ENCODE measurements at regions not wholly inside any gene's neighbourhood (a gene's known extent, or its start where the extent isn't known, plus 50 kb on each side); places are given as distances from the start of the nearest gene placed in this dataset.

DNA sequence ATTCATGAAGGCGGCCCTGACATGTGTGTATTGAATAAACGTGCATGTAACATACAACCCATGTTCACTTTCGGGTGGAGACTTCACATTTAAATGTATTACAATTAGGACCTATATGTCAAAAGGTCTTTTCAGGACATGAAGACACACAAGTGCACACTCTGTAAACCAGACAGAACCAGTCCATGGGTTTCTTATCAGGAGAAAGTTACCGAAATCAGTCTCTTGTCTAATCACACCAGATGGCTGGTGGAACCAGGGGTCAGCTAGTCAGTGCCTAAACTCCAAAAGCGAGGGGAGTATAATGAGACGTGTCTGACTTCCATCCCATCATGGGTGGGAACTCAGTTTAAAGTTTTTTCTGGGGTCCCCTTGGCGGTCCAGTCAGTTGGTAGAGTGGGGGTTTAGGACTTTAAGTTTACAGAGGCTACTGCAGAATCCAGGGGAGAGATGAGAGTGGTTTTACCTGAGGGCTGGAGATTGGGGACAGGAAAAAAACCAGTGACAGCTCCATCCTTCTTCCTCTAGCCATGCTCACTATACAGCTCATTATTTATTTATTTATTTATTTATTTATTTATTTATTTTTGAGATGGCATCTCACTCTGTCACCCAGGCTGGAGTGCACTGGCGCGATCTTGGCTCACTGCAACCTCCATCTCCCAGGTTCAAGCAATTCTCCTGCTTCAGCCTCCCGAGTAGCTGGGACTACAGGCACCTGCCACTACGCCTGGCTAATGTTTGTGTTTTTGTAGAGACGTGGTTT is 251.3 kb upstream of the LYZL1 start:
- no peak for DNase-seq

DNA sequence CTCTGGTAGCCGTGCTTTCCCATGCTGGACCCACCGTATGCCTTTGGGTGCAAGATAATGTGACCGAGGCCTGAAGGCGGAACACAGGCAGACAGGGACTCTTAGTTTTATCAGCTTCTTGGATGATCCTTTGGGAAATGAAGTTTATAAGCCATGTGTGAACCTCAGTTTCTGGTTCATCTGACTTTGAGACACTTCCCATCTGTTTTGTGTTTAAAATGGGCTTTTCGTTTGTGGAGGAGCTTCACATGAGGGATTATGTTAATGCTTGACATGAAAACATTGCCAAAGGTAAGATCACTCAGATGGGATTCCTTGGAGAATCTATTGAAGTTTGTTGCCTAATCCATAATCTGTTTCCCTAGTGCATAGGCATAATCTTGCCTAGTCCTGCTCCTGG is 249.8 kb upstream of the LYZL1 start:
- no peak for DNase-seq

DNA sequence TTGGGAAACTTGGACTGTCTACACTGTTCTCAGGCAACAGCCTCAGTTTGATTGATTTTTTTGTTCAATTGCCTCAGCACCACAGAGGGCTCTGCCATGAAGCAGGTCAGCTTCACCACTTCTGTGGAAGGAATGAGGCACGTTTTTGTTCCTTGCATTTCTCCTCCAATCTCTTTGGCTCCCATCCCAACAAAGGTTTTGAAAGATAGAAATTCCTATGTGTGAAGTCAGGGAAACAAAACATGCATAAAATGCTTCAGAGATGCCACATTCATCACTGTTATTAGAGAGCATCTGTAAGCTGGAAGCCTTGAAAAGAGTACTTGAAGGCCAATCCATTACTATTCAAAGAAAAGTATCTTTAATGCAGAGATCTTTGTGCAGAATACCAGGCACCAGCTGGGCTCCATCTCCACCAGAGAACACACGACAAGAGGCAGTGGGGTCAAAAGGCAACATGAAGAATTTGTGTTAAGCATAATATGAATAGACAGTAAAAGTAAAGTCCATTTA is 249.1 kb upstream of the LYZL1 start:
- DNase-seq, result no peak

DNA sequence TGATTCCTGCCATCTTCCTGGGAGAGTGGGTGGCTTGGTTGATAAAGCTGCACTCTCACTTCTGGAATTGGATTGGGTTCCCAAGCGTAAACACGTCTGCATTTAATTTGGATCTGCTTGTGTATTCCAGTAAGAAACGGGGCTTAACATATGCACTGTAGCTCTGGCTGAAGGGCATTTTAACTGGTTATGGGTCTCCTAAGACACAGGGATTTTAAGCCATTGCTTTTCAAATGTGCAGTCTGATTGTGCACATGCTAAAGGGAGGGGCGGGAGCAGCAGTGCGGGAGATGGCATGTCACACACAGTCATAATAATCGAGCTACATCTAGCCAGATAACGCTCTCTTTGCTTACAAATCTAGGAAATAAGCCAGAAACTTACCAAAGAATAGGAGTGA is 247.3 kb upstream of the LYZL1 start:
- no peak for DNase-seq

DNA sequence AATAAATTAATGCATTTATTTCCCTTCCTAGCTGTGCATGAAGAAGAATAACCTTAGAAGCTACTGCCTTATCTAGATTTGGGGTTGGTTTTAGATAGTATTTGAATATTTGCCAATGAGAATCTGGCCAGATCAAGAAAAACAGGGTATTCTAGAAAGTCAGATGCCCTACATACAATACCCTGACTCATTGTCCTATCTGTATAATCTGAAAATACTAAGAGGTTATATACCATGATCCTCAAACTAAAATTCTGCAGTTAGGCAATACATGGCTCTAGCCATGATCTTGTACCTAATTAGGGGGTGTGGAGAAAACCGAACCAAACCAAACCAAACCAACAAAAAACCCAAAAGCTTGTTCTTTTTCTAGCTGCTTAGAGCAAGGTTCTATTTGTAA is 240.4 kb upstream of the LYZL1 start:
- no peak for DNase-seq

DNA sequence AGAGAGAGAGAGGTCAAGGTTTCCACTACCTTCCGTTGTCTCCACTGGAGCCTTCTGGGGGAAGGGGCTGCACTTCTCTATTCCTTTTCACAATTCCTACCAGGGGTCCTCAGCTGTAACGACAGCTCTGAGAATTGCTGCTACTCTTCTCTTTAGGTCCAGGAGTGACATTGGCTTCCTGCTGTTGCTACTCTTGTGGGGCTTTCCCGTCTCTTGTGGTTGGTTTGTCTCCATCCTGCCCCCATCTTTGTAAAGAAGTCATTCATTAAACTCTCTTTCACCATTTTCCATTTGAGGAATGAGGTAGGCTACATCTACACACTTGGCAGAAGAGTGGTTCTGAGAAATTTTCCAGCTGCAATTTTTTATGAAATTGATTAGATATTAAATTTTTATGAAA is 238.8 kb upstream of the LYZL1 start:
- no peak for DNase-seq

DNA sequence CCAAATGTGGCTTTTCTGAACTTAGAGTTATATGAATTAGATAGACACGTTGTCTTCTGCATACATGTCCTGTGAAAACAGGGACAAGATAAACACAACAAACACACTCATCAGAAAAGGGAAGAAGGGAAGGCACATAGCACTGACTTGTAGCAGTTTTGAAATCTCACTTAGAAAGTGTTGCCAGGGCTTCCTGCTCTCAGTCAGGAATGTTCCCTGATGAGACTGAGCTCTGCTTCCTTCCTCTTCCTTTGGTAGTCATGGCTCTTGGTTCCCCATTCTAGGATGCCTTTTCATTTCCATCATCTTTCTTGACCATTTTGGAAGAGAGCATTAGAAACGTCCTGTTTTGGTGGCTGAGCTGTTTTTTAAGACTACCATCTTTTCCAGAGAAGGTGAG is 233.8 kb upstream of the LYZL1 start:
- DNase-seq, result no peak

DNA sequence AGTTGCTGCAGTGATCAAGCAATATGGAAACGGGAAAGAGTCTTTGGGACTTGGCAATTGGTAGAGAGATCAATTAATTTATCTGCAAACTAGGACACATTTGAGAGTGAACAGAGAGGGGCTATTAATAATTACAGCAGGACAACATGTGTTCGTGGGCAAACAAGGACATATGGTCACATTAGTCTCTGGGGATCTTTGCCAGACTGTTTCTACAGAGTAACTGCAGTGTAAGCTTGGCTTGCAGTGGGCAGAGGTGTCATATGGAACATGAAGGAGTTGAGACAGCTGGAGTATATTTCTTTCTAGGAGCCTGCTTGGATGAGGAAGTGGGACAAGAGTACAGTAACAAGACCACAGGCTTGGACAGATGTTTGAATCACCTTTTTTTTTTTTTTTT is 232.1 kb upstream of the LYZL1 start:
- DNase-seq, result no peak

DNA sequence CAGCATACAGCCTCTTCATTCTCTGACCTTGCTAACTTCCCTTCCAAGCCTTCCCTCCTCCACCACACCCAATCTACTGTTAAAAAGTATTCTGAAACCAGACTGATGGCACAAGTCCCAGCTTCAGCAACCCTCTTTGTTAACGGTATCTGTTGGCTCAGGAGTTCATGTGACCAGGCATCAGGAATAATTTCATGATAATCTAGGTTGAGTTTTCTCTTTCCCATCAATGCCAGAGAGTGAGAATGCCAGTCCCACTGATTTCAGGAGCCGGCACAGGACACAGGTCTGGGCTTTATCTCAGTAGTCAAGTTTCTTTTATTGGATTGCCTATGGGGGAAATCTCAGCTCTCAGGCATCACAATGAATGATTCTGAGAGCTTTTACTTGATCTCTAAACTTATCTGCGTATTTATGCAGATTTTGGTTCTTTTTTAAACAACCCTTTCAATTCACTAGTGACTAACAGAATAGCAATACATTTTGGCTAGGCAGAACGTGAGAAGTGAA is 231.0 kb upstream of the LYZL1 start:
- DNase-seq, result no peak

DNA sequence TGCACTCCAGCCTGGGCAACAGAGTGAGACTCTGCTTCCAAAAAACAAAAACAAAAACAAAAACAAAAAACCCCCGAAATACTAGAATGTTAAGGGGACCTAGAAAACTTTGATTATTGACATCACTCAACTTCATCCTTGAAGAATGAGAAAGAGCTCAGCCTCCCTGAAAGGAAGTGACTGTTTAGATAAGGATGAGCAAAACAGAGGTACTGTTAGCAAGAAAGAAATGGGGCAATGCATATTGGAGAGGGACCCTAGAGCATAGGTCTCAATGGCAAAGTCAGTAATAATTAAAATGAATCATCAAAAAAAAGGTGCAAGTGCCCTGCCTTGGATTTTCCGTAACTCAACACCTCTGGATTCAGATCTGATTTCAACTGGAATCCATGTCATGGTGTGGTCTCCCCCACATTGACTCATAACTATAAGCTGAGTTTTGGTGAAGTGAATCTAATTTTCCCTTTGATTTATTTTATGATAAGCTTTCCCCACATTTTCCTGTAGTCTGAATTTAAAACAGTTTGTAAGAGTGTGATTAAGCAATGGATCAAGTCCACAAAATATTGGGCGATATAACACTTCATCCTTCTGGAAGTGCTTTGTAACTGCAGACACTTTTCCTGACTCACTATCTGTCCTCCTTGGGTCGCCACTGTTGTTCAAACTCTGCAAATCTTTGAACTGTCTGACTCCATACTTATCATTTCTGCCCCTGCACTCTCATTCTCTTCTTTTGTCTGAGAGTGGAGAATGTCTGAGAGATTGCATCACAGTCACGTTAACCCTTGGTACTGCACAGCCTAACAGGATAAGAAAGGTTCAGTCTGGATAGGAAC is 224.8 kb upstream of the LYZL1 start:
- DNase-seq, result no peak

DNA sequence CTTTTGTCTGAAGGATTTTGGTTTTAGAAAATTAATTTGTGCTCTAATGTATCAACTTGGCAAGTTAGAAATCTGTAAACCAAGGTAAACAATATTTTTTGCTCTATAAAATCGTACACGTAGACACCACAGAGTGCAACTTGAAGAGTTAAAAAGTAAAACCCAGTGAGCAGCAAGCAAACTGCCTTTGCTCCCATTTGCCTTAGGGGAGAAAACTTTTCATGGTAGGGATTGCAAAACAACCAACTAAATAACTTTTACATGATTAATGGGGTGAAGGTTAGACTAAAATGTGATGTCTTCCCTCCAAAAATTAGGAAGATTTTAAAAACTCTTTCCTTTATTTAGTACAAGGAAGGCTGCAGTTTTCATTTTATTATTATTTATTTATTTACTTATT is 224.2 kb upstream of the LYZL1 start:
- no peak for DNase-seq

DNA sequence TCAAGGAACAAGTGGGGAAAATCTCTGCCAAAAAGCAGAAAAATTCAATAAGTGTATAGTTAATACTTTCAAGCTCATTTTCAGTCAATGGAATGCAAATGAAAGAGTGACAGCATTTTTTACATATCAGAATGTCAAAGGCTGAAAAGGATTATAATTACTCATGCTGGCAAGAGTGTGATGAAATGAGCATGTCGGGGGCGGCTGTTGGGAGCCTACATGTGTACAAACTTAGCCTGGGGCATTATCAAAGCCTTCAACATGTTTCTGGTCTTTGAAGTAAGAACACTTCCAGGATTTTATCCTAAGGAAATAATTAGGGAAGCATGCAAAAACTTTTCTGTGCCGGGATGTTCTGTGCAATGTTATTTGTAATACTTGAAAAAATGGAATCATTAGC is 221.7 kb upstream of the LYZL1 start:
- no peak for DNase-seq

DNA sequence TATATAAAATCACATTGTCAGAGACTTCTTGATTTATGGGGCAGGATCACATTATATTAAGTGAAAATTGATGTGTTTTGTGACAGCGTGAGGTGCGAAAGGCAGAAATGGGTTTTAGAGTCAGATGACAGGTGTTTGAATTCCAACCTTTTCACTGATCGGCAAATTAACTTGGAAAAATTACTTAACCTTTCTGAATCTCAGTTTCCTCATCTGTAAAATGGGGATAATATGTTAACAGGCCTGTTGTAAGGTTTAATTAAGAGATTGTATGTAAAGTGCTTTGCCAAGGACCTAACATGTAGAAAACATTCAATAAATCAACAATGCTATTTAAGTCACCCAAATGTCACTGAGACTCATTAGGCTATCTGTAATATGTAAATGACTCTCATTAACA is 221.2 kb upstream of the LYZL1 start:
- DNase-seq, result no peak

DNA sequence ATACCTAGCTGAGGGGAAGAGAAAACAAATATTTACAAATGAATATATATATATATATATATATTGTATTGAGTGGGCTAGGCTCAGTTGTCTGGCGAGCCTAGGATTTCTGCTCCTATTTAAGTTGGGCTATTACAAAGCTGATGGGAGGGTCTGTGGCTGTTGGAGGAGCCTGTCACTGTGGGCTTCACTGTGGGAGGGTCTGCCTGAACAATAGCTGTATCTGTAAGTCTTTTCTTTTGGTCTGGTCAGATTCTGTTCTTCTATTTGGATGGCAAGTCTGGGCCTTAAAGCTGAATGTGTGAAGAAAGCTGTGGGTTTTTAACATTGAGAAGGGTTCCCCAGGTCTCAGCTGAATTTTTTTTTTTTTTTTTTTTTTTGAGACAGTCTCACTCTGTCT is 220.6 kb upstream of the LYZL1 start:
- no peak for DNase-seq

DNA sequence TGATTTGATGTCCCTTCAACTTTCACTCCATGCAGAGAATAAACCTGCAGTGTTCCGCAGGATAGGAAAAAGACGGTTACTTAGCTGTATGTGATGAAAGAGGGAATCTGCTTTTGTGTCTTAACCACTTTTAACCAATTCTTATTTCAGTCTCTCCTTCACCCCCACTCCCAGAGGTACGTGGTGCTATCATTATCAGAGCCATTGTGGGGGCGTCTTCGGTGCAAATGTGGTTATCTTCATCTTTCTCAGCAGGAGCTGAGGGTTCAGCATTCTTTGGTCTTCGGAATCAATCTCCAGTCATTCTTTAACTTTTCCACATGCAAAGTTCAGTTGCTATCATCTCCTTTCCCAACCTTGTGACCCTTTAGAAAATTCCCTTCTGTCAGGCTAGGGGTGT is 219.9 kb upstream of the LYZL1 start:
- no peak for DNase-seq

DNA sequence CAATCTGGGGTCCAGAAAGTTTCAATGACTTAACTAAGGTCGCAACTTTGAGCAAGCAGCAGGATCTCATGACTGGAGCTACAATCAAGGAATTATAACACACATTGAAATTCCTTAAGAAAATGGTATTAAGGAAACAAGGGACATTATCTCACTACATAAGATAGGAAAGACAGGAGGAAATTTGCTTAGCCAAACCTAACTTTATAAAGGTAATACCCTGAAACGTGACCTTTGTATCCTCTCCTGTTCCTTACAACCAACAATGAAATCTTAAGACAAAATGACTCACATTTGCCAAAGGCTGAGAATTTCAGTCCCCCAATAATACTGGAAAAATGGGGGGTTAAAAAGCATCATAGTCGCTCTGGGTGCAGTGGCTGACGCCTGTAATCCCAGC is 218.9 kb upstream of the LYZL1 start:
- no peak for DNase-seq

DNA sequence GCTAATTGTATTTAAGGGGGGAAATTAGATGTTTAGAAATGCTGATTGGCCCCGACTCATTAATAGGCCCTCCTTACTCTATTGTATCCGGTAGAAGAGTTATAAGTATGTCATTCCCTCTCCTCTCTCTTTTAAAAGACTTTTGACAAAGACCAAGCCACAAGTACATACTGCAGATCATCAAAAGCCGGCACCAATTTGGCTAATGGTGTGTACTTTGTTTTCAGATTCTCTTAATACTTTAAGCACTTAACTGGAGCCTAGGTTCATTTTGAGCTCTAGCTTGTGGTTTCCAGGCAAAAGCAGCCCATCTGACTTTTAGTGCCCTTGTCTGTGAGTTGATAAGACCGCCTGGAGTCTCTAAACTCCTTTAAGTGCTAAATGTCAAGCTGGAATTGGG is 210.0 kb upstream of the LYZL1 start:
- peak; percentile 19 for DNase-seq

DNA sequence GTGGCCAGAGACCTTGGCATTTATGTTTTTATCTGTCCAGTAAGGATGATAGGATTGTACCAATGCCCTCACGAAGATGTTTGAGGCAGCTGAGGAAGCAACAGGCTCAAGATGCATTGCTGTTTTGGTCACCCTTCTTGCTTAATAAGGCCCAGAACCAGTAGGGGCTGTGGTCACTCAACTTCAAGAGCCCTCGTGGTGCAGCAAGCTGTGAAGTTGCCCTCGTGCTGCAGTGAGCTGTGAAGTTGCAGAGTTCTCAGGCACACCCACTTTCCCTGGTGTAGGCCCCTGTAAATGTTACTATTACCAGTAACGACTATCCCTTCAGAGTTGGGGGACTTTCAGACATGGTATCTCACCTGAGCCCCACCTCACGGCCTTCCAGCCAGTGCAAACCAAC is 207.6 kb upstream of the LYZL1 start:
- DNase-seq, result no peak

DNA sequence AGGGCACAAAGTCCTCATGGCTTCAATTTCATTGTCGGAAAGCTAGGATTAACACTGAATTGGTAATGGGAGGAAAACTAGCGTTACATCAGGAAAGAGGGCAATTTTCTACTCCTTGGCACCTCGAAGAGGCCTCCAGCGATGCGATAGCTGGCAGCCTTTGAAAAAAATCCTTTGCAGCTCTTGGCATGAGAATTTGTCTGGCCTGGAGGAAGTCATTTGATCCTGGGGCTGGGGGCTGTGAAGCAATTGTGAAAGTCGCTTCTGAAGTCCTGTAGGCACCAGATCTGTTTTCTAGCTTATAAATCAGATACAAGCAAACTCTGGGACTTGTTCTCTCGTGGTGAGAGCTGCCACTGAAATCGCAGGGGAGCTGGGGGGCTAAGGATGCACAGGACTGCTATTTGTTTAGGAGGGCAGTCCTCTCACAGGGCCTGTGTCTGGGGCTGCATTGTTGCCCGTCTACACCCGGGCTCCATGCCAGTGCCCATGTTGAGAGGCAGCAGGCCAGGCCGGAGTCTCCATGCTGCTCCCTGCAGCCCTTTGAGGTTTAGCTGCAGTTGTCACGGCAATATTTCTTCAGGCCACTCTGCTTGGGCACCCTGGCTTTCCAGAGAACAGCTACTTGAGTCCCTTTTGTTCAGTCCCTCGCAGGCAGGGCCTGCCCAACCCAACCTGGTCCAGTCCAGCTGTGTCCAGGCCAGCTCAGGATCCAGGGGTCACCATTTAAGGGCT is 206.8 kb upstream of the LYZL1 start:
- DNase-seq, result no peak

DNA sequence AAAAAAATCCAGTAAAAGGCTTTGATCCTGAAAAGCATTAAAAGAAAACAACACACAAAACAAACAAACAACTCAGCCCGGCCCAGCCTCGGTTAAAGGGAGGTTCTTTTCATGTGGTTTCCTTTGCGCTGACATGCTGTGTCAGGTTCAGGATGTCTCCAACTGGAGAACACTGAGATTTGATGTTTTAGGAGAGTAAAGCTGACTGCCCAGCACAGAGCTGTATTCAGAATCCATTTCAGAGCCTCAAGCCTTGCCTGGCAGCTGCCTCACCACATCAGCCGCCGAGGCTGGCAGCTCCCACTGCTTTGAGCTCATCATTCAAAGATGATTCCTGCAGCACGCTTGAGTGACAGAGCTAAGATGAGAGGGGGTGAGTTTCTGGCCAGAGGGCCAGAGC is 205.8 kb upstream of the LYZL1 start:
- DNase-seq, result no peak

DNA sequence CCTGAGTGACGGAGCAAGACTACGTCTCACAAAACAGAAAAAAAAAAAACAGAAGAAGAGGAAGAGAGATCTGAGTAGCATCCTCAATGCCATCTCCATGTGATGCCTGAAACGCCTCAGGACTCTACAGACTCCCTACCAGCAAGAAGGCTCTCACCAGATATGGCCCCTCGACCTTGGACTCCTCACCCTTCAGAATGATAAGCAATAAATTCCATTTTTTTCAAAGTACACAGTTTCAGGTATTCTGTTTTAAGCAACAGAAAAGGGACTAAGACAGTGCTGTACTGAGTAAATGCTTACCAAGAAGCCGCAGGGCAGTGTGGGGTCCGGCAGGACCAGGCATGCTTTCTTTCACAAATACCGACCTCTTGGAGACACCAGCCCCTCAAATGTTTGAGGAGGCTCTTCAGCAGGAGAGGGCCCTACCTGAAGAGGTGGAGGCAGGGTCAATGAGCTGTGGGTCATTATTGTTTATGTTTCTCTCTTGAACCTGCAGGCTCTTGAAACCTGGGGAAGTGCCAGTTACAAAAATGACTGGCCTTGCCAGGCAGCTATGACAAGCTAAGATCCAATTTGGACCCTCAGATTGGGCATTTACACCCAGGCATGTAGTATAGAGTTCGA is 204.1 kb upstream of the LYZL1 start:
- DNase-seq, result no peak

DNA sequence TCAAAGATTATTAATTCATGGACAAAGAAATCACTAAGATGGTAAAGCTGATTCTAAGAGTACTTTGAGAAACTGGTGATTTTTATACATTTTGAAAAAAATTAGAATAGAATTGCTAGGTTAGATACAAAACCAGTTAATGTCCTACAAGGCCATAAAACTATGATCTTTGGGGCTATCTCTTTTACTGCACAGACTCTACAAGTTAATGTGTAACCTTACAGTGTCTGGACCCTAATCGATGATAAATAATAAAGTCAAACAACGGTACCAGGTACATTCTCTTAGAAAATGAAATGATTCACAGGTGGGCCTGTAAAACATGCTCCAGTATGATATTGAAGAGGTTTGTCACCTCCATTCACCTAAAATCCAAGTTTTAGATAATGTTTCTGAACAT is 199.8 kb upstream of the LYZL1 start:
- DNase-seq, result no peak

DNA sequence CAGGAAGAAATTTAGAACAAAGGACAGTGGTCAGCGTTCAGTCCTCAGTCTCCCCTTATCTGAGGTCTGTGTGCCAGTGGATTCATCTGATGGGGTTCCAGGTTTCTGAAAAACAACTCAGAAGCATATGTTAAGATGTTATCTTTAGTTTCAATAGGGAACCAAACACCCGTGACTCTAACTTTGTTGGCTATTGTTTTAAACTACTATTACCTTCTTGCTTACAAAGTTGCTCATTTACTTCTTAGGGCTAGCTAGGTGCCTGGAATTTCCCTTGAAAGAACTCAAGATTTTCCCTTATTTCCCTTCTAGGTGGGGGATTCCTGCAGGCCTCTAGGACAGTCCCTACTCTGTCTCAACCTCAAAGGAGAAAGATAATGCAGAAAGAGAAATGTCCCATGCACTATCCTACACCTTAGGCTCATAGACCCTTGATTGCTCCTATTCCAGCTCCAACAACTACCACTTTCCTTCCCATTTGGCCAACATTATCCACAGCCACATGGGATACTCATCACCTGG is 192.5 kb upstream of the LYZL1 start:
- DNase-seq, result no peak
